Gastroesophageal sphincter (tissue), 4 donors: ENCODE measurements at regions not wholly inside any gene's neighbourhood (a gene's known extent, or its start where the extent isn't known, plus 50 kb on each side); places are given as distances from the start of the nearest gene placed in this dataset.

Experiments used
- ATAC-seq: fragments of 150-250 bp; one replicate; pipeline ENCODE4 v1.9.1; 2016; ENCODE audit warnings: mild to moderate bottlenecking, moderate library complexity
- H3K27ac ChIP-seq, 4 donors: fragments of 200-600 bp; sonication (generic) in 3 of 4; 1 replicate in 3 of 4; 2 replicates in 1 of 4; pipeline ENCODE4 v1.5.1; 2016 to 2019
- H3K27me3 ChIP-seq: fragments of 200-600 bp; sonication (generic); one replicate; pipeline ENCODE4 v1.5.1; 2019
- H3K36me3 ChIP-seq, 2 donors: fragments of 200-600 bp; sonication (generic); one replicate each; pipeline ENCODE4 v1.5.1; 2019; ENCODE audit warnings: control low read depth in 1 of 2
- H3K4me1 ChIP-seq, 3 donors: fragments of 200-600 bp; sonication (generic); 1 replicate in 2 of 3; 2 replicates in 1 of 3; pipeline ENCODE4 v1.5.1; 2016 to 2019; ENCODE audit warnings: control low read depth in 2 of 3
- H3K4me3 ChIP-seq, 2 donors: fragments of 200-600 bp; sonication (generic); one replicate each; pipeline ENCODE4 v1.5.1; 2019; ENCODE audit warnings: mild to moderate bottlenecking in 1 of 2, moderate library complexity in 1 of 2
- H3K9me3 ChIP-seq, 3 donors: fragments of 200-600 bp; sonication (generic); one replicate each; pipeline ENCODE4 v1.5.1; 2017 to 2019; ENCODE audit warnings: control low read depth in 2 of 3
- EP300 ChIP-seq: sonication (generic); formaldehyde crosslinking; IDR thresholded peaks from one replicate; pipeline ENCODE4 v1.6.1; 2017; ENCODE audit warnings: antibody characterized with exemption, mild to moderate bottlenecking
- POLR2A ChIP-seq, 2 donors: fragments of 450-650 bp; IDR thresholded peaks; one replicate each; pipeline ENCODE4 v1.6.1; 2017; ENCODE audit warnings: antibody characterized with exemption in 2 of 2, mild to moderate bottlenecking in 2 of 2, moderate library complexity in 1 of 2
- POLR2AphosphoS5 ChIP-seq: sonication (generic); formaldehyde crosslinking; IDR thresholded peaks from one replicate; pipeline ENCODE4 v1.6.1; 2017; ENCODE audit warnings: antibody characterized with exemption
- WGBS, 2 donors: methylation state at CpG; one replicate each; pipeline ENCODE4 v1.1.5; 2018; ENCODE audit warnings: low coverage in 1 of 2; 5-methylcytosine and 5-hydroxymethylcytosine counted together
- TF ChIP-seq, protein P1 (sequence below), 4 experiments: fragments of 200-600 bp in 2 of 4; fragments of 450-650 bp in 2 of 4; sonication (generic) in 1 of 4; IDR thresholded peaks; one replicate each; pipeline ENCODE4 v1.5.1; 2017 to 2019; ENCODE audit warnings: antibody characterized with exemption in 4 of 4, mild to moderate bottlenecking in 2 of 4, moderate library complexity in 2 of 4

DNA sequence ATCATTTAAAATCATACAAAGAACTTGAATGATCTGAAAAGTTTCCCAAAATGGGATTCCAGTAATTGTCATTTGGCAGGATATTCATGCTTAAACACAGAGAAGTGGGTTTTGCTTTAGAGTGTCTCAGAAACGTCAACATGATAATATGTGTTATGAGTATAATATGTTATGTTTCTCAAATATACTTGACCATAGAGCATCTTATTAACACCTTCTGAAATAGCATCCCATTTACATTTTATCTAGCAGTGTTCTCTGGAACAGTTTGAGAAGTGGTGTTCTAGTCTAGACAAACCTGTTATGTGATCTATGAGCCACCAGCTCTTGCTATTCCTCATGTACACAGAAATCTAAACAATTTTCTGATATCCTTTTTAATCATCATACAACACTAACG, 588.8 kb upstream of the PBX1 start:
- H3K36me3 ChIP-seq = no peaks in the 10 kb centered on the region
- no peaks in the 10 kb centered on the region for H3K4me1 ChIP-seq
- H3K4me3 ChIP-seq = no peak overlapping the region
- TF ChIP-seq POLR2AphosphoS5 (no peak), POLR2A (IDR thresholded peaks at IDR 0.05) (no peak), EP300 (no peak)
- TF ChIP-seq, protein P1, sequence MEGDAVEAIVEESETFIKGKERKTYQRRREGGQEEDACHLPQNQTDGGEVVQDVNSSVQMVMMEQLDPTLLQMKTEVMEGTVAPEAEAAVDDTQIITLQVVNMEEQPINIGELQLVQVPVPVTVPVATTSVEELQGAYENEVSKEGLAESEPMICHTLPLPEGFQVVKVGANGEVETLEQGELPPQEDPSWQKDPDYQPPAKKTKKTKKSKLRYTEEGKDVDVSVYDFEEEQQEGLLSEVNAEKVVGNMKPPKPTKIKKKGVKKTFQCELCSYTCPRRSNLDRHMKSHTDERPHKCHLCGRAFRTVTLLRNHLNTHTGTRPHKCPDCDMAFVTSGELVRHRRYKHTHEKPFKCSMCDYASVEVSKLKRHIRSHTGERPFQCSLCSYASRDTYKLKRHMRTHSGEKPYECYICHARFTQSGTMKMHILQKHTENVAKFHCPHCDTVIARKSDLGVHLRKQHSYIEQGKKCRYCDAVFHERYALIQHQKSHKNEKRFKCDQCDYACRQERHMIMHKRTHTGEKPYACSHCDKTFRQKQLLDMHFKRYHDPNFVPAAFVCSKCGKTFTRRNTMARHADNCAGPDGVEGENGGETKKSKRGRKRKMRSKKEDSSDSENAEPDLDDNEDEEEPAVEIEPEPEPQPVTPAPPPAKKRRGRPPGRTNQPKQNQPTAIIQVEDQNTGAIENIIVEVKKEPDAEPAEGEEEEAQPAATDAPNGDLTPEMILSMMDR (IDR thresholded peaks at IDR 0.05) = no peak
- no peak overlapping the region for H3K27ac ChIP-seq
- ATAC-seq = no peak
- H3K27me3 ChIP-seq = no peaks in the 10 kb centered on the region
- WGBS, 2 donors = 45 to 74% methylated on average over 2 of the region's 2 CpGs
- H3K9me3 ChIP-seq = peaks cover 0 to under 1% (median 0%) of the 10 kb centered on the region in 3 donors

DNA sequence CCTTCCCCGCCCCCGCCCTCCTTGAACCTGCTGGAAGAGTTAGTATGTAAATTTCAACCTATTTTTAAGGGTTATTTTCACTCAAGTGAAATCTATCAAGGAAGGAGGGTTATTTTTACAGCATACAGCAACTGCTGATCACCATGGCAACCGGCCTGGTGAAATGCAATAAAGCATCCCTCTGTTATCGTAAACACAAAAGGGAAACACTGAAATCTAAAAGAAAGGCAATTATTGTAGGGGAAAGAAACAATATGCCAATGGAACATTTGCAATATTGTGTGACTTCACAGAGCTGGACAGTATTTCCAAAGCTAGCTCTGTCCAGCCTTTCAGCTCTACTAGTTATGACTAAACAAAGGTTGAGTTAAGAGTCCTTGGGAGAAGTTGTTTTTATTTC, 588.3 kb upstream of the PBX1 start:
- Histone ChIP-seq H3K9me3 (no peaks in the 10 kb centered on the region), H3K36me3 (no peaks in the 10 kb centered on the region), H3K27ac (no peak overlapping the region), H3K27me3 (no peaks in the 10 kb centered on the region), H3K4me1 (no peaks in the 10 kb centered on the region), H3K4me3 (no peak overlapping the region)
- no peak for ATAC-seq
- TF ChIP-seq EP300 (no peak), POLR2A (IDR thresholded peaks at IDR 0.05) (no peak), POLR2AphosphoS5 (no peak)
- TF ChIP-seq, protein P1 (IDR thresholded peaks at IDR 0.05) = no peak
- WGBS, 2 donors = 43 to 60% methylated on average over 1 to 4 of the region's 4 CpGs

DNA sequence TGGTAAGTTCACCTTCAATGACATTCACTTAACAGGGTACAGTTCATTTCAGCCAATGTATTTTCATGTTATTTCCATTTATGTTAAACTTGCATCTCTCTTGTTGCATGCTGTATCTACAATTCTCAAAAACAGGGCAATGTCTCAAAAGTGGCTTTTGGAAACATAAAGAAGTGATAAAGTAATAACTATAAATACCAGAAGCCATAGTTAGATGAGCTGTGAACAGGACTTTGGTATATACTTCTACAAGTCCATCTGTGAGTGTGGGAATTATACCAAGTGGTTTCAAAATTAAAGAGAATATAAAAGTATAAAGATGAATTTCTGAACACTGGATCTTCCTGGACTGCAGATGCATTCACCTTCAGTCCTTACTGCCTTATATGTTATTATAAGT, 585.4 kb upstream of the PBX1 start:
- no peak for ATAC-seq
- TF ChIP-seq EP300 (no peak), POLR2A (IDR thresholded peaks at IDR 0.05) (no peak), POLR2AphosphoS5 (no peak)
- TF ChIP-seq, protein P1 (IDR thresholded peaks at IDR 0.05) = no peak
- H3K27ac ChIP-seq = no peak overlapping the region

DNA sequence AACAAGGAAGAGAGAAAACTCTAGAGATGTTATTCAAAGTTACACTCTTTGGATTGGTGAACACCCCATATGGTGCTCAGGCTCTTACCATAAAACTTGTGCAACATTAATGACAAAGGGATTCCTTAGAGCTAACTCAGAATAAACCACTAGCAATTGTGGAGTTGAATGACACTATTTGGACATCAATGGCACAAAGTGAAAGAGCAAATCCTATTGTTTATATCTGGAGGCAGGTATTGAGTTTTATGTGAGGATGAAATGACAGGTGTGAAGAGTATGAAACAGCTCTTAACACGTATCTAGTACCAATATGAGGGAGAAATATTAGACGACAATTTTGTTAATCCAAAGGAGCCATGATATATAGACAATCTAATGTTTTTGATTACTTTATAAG, 584.9 kb upstream of the PBX1 start:
- no peak for ATAC-seq
- 38 to 76% methylated on average over 2 of the region's 2 CpGs for WGBS, 2 donors
- H3K36me3 ChIP-seq = no peaks in the 10 kb centered on the region
- no peaks in the 10 kb centered on the region for H3K9me3 ChIP-seq
- TF ChIP-seq POLR2AphosphoS5 (no peak), POLR2A (IDR thresholded peaks at IDR 0.05) (no peak), EP300 (no peak)
- TF ChIP-seq, protein P1 (IDR thresholded peaks at IDR 0.05) = no peak
- H3K4me1 ChIP-seq = no peaks in the 10 kb centered on the region
- no peaks in the 10 kb centered on the region for H3K27me3 ChIP-seq
- H3K4me3 ChIP-seq = no peak overlapping the region
- H3K27ac ChIP-seq = no peak overlapping the region

More for the DNA sequence above, 585.4 kb upstream of the PBX1 start:
- H3K36me3 ChIP-seq = no peaks in the 10 kb centered on the region
- no peaks in the 10 kb centered on the region for H3K27me3 ChIP-seq
- H3K4me3 ChIP-seq = no peak overlapping the region
- no peaks in the 10 kb centered on the region for H3K9me3 ChIP-seq
- H3K4me1 ChIP-seq = no peaks in the 10 kb centered on the region

DNA sequence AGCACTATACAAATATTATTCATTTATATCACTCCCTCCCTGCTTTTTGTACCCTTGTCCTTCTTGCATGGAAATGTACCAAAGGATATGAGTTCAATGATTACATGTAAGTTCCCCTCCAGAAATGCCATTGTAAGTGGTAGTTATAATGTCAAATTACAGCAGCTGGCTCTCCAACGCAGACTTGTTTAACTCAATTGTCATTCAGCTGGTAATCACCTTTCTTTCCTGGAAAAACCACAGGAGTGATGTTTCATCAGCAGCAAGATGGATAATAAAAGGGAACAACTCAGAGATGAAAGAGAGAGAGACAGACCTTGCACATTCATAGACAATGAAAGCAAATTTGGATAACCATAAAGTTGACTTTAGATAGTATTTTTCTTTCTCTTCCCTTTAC, 578.6 kb upstream of the PBX1 start:
- no peak for TF ChIP-seq POLR2AphosphoS5
- TF ChIP-seq, protein P1 (IDR thresholded peaks at IDR 0.05) = no peak
- TF ChIP-seq POLR2A (IDR thresholded peaks at IDR 0.05) = no peak
- no peak for TF ChIP-seq EP300
- Histone ChIP-seq H3K4me3 (no peak overlapping the region), H3K9me3 (no peaks in the 10 kb centered on the region), H3K27me3 (no peaks in the 10 kb centered on the region), H3K36me3 (no peaks in the 10 kb centered on the region), H3K27ac (no peak overlapping the region), H3K4me1 (no peaks in the 10 kb centered on the region)
- ATAC-seq = no peak
- 43 to 55% methylated on average over 1 of the region's 1 CpG for WGBS, 2 donors
